NCI-H1105 treated with DMSO at 0.1 percent for 48 hours (cell line): ENCODE measurements at regions not wholly inside any gene's neighbourhood (a gene's known extent, or its start where the extent isn't known, plus 50 kb on each side); places are given as distances from the start of the nearest gene placed in this dataset.
"Not testable (repeated sequence)": the region's sequence is repeated elsewhere in the genome, so short reads cannot be mapped to it uniquely, and the experiment has no call there.

Experiments used
- DNase-seq: peaks from one replicate; lab custom pipeline; 2025; lab: John Stamatoyannopoulos, UW

DNA sequence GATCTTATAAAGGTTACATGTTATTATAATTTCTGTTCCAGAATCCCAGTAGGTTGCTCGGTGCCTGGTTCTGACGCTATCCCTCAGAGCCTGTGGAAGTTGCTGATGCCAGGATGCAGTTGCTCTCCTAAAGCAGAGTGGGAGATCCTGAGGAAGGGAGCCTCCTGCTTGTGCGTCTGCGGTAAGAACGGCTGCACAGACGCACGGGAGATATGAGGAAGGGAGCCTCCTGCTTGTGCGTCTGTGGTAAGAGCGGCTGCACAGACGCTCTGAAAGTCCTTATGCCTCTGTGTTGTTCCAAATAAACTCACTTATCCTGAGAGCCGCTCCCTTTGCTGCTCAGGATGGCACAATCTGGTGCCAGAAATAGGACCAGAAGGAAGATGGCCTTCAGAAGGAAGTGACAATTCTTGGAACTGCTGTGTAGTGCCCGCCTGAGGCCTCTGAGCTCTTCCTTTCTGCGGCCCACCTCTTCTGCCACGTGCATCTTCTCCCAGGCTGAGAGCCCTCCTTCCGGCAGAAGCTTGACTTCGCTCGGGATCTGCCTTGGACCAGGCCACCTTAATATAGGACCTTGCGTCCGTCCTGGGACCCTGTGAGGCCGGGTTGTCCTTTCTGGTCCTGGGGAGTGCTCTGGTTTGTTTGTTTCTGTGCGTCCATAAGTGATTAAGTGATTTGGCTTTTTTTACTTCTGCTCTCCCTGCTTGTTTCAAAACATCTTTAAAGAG, 89.5 kb downstream of the RTP5 start:
- DNase-seq, result no peak

DNA sequence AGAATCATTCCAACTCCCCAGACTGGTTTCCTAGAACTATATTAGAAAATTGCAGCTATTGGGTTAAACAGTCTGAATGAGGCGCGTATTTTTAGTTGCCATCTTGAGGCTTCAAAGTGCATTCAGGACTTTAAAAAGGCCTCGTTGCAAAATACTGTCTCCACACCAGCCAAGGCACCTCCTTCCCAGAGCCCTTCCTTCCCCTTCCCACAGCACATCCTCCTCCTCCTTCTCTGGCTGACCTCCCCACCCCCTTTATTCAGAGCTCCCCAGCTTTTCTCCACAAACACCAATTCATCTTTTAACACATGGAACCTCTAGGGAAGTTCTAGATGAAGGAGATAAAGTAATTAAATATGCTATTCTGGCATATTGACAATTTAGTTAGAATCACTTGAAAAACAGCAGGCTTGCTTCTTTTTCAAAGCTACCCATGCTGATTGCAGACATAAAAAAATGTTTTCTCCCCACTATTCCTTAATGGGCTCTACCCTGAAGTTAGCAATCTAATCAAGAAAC, 90.3 kb downstream of the RTP5 start:
- no peak for DNase-seq

GRCh38 chr2:241961454-241961853, 91.9 kb downstream of the RTP5 start:
- DNase-seq, result no peak

- no peak for DNase-seq
Measured at GRCh38 chr2:241964133-241964532, 94.6 kb downstream of the RTP5 start.

GRCh38 chr2:241965931-241966412, 96.4 kb downstream of the RTP5 start:
- no peak for DNase-seq

- no peak for DNase-seq
Measured at GRCh38 chr2:241966647-241967466, 97.3 kb downstream of the RTP5 start.

DNA sequence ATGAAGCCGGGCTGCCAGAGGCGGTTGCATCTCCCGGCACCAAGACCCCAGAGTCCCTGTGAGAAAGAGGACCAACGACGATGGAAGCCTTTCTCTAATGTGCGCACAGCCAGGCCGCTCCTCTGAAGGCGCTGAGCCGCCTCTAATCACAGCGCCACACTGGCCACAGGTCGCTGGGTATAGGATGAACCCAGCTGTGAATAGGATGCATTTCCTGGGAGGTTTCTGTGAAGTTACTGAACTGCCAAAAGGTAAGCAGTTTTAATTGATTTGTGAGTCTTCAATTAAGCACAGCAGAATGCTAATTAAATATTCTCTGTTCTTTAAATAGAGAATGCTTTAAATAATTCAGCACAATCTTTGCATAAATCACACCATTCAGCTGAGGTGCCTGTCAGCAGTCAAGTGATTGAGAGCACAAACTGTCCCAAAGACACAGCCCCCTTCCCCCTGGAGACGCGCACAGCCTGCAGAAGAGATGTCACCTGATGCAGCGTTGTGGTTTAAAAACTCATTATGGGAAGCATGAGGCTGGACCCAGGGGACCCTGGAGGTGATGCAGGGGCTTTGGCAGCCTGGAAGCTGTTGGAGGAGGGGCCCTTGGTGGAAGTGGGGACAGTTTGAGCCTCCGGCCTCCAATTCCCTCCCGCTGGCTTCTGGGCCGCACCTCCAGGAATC, 98.1 kb downstream of the RTP5 start:
- no peak for DNase-seq

DNA sequence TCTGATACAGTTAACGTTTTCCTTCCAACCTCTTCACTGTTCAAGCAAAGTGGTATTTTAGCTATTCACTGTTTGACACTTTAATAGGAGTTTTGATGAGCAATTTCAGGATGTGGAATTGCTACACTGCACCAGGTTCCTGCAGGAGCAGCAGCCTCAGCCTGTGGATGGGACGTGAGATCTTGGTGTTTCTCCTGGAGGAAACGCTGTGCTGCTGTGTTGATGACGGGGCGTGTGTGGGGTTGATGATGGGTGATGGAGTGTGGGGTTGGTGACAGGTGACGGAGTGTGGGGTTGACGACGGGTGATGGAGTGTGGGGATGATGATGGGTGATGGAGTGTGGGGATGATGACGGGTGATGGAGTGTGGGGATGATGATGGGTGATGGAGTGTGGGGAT, 98.9 kb downstream of the RTP5 start:
- DNase-seq, result no peak

DNA sequence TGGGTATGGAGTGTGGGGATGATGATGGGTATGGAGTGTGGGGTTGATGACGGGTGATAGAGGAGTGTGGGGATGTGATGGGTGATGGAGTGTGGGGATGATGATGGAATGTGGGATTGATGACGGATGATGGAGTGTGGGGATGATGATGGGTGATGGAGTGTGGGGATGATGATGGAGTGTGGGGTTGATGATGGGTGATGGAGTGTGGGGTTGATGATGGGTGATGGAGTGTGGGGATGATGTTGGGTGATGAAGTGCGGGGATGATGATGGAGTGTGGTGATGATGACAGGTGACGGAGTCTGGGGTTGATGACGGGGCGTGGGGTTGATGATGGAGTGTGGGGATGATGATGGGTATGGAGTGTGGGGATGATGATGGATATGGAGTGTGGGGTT, 99.7 kb downstream of the RTP5 start:
- not testable (repeated sequence) for DNase-seq

DNA sequence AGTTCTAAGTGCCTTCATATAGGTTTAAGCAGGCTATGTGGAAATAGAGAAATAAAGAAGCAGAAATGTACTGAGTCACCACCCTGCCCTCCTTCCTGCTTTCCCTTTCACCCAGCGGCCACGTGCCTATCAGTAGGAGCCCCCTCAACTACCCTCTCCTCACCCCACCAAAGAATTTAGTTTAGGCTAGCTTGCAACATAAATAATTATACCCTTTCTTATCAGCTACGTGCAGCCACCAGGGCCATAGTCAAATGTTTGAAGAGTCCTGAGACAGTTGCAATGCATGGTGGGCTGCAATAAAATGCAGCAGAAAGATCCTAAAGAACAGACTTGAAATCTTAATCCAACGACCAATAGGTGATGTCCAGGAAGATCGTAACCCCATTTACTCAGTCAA, 101.2 kb downstream of the RTP5 start:
- no peak for DNase-seq

DNA sequence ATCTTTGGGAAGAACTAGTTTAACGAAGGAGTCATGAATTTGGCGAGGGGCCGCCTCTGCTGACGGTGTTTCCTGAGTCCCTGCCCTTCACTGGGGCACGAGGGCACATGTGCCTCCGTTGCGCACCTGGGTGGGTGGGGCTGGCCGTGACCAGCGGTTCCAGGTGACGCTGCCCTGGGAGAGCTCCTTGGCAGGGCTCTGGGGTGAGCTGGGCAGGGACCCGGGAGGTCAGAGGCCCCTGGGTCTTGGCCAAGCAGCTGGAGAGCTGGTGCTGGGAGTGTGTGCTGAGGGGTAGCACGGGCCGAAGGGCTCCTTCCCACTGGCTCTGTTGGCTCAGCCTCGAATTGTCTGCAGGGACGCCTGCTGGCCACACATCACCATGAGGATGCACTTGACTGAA, 104.6 kb downstream of the RTP5 start:
- DNase-seq, result no peak

- no peak for DNase-seq
Measured at GRCh38 chr2:241974851-241975592, 105.5 kb downstream of the RTP5 start.

GRCh38 chr2:241975593-241976284, 106.2 kb downstream of the RTP5 start:
- DNase-seq, result no peak

DNA sequence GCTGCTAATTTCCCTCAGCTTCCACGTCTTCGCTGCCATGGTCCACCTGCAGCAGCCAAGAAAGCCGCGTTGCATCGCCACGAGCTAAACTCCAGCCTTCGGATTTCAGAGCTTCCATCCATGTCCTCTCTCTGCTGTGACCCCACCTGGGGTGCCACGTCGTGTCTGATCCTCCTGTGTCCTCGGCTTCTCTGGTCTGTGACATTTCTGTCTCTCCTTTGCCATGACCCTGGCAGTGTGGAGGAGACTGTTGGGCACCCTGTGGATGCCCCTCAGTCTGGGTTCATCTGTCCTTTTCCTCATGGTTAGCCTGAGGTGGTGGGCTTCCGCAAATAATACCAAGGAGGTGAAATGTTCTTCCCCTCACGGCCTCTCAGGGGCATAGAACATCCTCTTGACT, 106.8 kb downstream of the RTP5 start:
- DNase-seq, result no peak

GRCh38 chr2:241977557-241978300, 108.2 kb downstream of the RTP5 start:
- DNase-seq, result no peak

GRCh38 chr2:241978670-241979069, 109.1 kb downstream of the RTP5 start:
- DNase-seq, result no peak

DNA sequence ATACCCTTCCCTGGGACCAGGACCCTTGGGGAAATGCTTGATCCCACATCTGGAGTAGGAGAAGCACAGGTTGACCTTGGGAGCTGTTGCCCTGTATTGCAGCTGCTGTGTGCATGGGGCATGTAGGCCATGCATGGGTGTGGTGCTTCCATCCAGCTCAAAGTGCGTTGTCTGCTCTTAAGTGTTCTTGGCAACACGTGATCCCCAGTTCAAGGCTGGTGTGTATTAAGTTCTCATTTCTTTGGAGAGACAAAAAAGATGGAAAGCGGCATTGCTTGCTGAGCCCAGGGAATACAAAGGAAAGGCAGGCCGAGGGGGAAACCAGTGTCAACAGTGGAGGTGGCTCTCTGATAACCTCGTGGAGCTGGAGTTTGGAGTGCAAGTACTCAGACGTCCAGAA, 110.7 kb downstream of the RTP5 start:
- DNase-seq, result no peak

DNA sequence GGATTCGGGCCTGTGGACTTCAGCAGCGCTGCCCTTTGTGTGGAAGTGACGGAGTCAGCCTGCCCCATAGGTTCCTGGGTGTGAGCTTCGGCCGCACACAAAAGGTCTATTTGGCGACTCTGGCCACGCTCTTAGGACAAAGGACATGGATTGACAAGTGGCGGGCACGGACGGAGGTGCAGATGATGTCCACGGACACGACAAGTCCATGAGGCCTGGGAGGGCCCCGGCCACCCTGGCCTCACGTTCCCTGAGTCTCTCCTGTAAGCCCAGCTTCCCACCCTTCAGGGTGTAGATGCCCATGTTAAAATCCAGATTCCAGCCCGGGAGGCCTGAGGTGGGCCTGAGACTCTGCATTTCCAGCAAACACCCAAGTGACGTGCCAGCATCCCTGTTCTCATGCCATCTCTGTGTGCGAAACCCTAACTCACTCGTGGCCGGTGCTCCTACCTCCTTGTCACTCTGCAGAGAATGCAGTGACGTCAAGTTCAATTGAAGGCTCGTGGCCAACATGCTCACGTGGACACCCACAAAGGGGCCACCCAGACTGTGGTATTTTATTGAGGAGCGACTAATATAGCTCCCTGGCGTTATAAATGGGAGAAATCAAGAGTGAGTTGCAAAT, 111.7 kb downstream of the RTP5 start:
- no peak for DNase-seq

DNA sequence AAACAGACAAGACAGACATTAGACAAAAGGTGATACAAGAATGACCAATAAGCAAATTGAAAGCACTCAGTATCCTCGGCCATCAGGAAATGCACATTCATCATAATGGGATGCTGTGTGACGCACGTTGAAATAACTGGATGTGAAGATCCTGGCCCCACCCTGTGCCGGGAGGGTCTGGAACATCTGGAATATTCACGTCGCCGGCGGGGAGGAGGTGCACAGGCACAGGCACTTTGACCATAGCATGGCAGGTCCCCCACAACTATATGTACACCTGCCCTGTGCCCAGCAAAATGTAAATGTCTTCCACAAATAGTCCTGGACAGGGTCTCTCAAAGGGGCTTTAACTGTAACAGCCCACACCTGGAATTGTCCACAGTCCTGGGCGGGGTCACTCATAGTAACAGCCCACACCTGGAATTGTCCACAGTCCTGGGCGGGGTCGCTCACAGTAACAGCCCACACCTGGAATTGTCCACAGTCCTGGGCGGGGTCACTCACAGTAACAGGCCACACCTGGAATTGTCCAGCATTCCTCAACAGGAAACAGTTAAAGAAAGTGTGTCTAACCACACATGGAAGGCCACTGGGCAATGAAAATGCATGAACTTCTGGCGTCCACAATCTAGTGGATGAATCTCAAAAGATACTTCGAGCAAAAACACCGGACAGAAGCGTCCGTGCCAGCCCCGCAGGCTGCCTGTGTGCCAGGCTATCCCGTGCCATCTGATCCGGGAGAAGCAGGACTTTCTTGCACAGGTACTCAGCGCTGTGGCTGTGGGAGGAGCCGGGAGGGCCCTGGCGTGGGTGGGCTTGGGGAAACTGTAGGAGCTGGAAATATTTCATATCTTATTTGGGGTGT, 113.4 kb downstream of the RTP5 start:
- no peak for DNase-seq
